ENCODE measurements at regions not wholly inside any gene's neighbourhood (a gene's known extent, or its start where the extent isn't known, plus 50 kb on each side); places are given as distances from the start of the nearest gene placed in this dataset.
"Not testable (repeated sequence)": the region's sequence is repeated elsewhere in the genome, so short reads cannot be mapped to it uniquely, and the experiment has no call there.

DNA sequence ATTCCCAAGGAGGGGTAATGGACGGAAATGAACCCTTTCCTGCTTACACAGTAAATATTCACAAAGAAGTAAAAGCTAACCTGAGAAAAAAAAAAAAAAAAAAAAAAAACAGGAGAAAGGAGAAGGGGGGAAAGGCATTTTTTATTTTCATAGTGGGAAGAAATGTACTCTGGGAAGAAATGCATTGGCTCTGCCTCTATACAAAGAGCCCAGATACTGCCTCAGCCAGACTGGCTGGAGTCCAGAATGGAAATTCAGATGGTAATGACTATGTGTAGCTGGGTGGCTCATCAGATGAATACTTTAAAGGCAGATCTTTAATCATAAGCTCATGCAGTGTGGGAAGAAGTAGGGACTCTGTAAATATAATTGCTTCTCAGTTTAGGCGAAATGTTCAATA, 124.9 kb upstream of the ZNF608 start:
- no peak for DNase-seq (ENCODE audit: low read depth in 3 of 3)

DNA sequence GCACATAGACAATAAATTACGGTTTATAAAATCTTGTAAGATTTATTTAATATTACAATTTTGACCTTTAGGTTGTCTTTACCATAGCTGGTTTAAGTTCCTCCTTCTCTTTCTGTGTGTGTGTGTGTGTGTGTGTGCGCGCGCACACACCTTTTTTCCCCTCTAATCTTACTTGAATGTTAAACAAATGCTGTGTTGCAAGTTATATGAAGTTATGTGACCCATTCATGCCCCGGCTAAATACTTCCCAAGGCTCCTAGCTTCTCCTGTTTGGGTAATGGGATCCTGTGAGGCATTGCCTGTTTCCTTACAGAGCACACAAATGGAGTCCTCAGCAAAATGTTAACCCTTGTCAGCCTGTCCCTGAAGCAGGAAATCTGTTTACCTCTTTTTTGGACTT, 125.6 kb upstream of the ZNF608 start:
- no peak for DNase-seq (ENCODE audit: low read depth in 3 of 3)

GRCh38 chr5:124872615-124873014, 126.2 kb upstream of the ZNF608 start:
- DNase-seq (ENCODE audit: low read depth in 3 of 3) = no peak

- no peak for DNase-seq (ENCODE audit: low read depth in 3 of 3)
Observed at GRCh38 chr5:124873188-124873587, 126.7 kb upstream of the ZNF608 start.

GRCh38 chr5:124873713-124874112, 127.3 kb upstream of the ZNF608 start:
- no peak for DNase-seq (ENCODE audit: low read depth in 3 of 3)

DNA sequence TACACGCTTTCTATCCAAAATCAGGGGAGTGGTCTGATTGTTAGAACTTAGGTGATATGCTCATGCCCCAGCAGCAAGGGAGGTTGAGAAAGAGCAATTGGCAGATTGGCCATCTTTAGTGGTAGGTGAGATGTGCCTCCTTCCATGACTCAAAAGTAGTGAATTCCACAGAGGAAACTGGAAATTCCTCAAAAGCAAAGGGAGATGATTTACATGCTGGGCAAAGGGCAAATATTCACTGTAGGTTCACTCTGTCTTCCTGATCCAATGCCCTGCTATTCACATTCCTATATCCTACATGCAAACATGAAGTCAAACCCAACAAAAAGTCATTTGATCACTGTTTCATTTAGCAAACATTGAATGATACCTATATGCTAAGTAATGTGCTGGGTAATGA, 130.1 kb upstream of the ZNF608 start:
- DNase-seq (ENCODE audit: low read depth in 3 of 3) = no peak

DNA sequence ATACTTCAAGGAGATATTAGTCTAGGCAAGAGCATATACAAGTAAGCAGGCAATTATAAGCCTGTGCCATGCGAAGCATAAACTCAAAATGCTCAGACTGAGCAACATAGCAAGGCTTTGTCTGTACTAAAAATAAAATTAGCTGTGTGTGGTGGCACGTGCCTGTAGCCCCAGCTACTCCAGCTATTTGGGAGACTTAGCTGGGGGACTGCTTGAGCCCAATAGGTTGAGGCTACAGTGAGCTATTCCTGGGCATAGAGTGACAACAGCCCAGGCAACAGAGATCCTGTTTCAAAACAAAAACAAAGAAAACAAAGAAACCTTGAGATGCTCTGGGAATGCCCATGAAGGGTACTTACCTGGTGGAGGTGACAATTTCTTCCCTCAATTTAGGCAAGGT, 130.5 kb upstream of the ZNF608 start:
- no peak for DNase-seq (ENCODE audit: low read depth in 3 of 3)

DNA sequence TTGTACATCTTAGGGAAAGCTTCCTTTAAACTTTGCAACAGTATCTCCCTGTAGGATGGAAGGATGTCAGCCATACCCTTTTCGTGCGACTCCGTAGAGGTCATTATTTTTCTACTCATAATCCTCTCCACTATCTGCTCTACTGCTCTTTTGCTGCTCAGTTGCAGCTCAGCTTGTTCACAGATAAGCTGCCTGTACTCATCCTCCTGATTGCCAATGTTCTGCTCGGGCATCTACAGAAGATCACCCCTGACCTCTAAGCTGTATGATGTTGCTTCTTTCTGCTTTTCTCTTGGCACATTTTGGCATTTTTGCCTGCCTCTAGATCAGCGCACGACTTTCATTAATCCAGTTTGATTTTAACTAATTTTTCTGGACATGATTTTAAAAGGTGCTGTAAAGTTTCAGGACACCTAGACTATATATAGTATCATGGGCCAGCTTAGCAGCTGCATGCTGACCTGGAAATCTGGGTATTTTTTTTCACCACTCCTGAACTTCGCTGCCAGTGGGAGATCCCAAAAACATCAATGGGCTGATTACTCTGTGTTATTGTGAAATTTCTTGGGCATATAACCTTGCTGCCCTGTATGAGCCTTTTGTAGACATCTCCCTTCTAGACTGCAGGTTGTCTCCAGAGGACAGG, 131.2 kb upstream of the ZNF608 start:
- DNase-seq (ENCODE audit: low read depth in 3 of 3) = no peak

- no peak for DNase-seq (ENCODE audit: low read depth in 3 of 3)
Observed at GRCh38 chr5:124878583-124879342, 132.3 kb upstream of the ZNF608 start.

- no peak for DNase-seq (ENCODE audit: low read depth in 3 of 3)
Observed at GRCh38 chr5:124880903-124881697, 134.7 kb upstream of the ZNF608 start.

GRCh38 chr5:124883681-124884080, 137.2 kb upstream of the ZNF608 start:
- DNase-seq (ENCODE audit: low read depth in 3 of 3) = no peak

GRCh38 chr5:124884114-124884513, 137.7 kb upstream of the ZNF608 start:
- no peak for DNase-seq (ENCODE audit: low read depth in 3 of 3)

DNA sequence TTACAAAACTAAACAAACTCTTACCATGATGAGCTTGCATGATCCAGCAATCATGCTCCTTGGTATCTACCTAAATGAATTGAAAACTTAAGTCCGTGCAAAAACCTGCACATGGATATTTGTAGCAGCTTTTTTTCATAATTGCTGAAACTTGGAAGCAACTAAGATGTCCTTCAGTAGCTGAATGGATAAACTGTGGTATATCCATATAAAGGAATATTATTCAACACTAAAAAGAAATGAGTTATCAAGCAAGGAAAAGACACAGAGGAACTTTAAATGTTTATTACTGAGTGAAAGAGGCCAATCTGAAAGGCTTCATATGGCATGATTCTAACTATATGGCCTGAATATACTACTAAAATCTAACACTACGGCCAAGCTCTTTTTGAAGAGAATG, 139.1 kb upstream of the ZNF608 start:
- DNase-seq (ENCODE audit: low read depth in 3 of 3) = no peak

DNA sequence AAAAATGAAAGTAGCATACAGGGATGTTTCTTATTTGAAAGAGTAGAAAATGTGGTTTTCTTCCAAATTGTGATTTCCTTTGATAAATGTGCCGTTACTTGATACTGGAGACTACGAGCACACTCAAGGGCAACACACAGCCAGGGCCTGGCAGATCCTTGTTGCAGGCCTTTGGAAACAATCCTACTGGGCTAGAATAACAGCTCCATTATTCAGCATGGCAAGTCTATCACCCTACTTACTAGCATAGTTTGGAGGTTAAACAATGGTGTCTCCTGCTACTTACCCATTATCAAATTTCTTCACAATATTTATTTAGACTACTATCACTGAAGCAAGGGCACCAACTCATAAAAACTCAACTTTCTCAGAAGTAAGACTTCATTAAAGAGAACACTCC, 140.8 kb upstream of the ZNF608 start:
- no peak for DNase-seq (ENCODE audit: low read depth in 3 of 3)

DNA sequence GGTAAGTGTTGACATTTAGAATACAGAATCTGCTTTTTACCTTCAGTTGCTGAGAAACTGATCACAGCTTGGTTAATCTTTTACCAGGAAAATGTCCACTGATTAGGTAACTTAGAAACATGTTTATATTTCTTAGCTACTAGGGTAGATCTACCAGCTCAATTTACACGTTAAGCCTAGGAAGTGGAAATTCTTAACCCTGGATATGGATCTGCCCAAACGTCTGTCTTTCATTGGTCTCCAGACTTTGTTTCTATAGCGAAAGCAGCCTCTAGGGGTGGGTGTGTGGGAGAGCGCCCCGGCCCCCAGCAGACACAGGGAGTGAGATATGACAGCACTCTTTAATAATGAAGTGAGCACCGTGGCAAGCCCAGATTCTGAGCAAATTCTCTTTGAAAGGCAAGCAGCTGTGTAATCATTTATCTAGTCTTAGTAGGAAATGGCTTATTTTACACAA, 141.6 kb upstream of the ZNF608 start:
- DNase-seq (ENCODE audit: low read depth in 3 of 3) = no peak

GRCh38 chr5:124888622-124889485, 142.4 kb upstream of the ZNF608 start:
- DNase-seq (ENCODE audit: low read depth in 3 of 3) = no peak

DNA sequence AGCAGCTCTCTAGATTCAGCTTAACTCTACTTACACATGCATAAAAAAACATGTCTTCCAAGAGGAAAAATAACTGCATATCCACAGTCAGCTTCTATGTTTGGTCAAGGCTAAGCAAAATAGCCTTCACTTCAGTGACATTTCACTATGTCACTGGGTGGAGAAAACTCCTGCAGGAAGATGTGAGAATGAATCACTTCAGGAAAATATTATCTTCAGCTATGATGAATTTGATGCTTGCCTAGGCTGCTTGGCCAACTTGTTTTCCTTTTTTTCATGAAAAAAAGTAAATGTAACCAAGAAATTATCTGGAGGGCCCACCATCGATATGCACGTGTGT, 143.0 kb upstream of the ZNF608 start:
- no peak for DNase-seq (ENCODE audit: low read depth in 3 of 3)

- no peak for DNase-seq (ENCODE audit: low read depth in 3 of 3)
Observed at GRCh38 chr5:124889850-124890249, 143.4 kb upstream of the ZNF608 start.

- DNase-seq (ENCODE audit: low read depth in 3 of 3) = not testable (repeated sequence)
Observed at GRCh38 chr5:124890442-124890841, 144.0 kb upstream of the ZNF608 start.

- DNase-seq (ENCODE audit: low read depth in 3 of 3) = no peak
Observed at GRCh38 chr5:124891179-124891578, 144.7 kb upstream of the ZNF608 start.

- DNase-seq (ENCODE audit: low read depth in 3 of 3) = no peak
Observed at GRCh38 chr5:124892185-124892848, 145.9 kb upstream of the ZNF608 start.

Measured in stimulated activated CD4-positive, alpha-beta T cell treated with anti-CD3 and anti-CD28 coated beads, TNF-alpha, amount 100 ng/mL, for 24 hours (primary cell).